ENCODE measurements at regions not wholly inside any gene's neighbourhood (a gene's known extent, or its start where the extent isn't known, plus 50 kb on each side); places are given as distances from the start of the nearest gene placed in this dataset.

DNA sequence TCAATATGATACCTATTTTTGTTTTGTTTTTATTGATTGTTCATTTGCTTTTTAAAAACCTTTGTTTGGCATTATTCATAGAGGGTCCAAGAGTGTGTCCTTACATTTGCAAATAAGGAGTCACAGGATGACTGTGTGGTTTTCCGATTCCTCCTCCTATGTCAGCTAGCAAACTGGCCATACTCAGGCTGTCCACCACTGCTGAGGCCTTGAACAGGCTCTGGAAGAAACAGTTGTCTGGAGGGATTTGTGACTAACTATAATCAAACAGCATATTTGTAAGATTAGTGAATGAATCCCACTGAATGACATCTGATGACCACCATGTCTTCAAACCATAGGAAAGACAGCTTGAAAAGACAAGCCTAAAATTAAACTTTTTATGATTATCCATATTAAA, 423.4 kb upstream of the ATP11B start:
- DNase-seq, result no peak

DNA sequence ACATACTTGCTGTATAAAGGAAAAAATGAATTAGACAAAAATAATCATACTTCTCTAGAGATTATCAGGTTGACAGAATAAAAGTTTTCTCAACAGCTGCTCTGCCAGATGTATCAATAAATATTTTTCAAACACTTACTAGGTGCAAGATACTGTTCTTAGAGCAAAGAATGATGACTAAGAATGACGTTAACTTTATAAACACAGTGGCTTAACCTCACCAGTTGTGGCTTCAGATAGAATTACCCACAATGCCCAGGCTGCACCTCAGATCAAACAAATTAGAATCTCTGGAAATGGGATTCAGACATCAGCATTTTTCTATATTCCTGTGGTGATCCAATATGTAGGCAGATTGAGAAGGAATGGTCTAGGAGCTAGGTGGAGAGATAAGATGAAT, 422.4 kb upstream of the ATP11B start:
- no peak for DNase-seq

DNA sequence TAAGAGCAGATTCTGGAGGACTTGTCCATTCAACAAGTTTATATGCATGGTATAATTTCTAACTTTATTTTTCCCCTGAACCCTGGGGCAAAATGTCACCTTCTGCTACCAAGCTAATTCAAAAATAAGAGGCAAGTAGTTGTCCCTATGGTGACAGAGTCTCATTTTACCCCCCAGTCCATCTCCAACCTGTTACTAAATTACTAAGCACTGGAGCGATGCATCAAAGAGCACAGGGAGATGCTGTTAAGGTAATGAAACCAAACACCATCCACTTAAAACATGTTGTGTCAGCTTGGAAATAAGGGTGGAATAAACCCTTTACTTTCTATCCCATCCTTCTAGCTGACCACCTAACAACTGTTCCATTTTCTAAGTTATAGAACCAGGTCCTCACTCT, 417.4 kb upstream of the ATP11B start:
- no peak for DNase-seq

DNA sequence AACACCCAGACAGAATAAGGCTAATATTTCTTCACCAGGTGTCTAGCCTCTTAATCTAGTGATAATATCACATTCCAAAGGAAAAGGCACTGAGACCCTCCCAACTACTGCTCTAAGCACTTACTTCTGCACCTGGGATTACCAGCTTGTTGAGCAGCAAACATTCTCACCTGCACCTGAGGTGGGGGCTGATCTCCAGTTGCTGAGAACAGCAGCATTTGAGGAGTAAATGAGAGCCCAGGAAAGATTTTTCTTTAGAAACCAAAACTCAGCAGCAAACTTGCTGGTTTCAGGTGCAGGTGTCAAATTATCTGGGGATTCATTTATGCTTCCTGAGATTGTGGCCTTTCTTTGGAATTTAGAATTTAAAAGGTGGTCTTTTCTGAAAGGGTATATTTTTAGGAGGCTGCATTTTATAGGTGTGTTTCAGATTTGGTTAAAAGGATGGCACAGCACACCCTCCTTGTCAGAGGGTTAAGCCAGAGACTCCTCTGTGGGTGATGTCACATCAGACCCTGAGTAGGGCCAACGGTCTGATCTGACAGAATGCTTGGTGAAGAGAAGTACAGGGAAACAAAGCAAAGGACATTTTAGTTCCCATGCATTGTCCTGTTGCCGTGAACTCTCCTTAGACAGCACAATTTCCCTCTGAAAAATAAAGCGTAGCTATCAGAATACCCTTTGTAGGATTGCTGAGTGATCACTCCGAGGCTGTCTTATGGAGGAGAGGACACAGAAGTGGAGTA, 411.0 kb upstream of the ATP11B start:
- DNase-seq, result no peak

DNA sequence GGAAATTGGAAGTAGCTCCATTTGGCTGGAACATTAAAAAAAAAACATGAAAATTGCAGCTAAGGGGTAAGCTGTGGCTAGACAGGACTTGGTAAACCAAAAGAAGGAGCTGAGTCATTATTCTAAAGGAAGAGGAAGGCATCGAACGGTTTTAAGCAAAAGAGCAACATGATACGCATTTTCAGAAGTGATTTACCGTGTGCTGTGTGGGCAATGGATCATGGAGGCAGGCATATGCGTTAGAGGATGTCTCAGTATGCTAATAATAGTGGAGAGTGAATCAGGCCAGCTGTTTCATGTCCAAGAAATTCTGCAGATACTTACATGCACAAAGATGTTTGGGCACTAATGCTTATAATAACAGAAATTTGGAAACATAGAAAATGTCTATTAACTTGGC, 409.1 kb upstream of the ATP11B start:
- DNase-seq, result no peak

DNA sequence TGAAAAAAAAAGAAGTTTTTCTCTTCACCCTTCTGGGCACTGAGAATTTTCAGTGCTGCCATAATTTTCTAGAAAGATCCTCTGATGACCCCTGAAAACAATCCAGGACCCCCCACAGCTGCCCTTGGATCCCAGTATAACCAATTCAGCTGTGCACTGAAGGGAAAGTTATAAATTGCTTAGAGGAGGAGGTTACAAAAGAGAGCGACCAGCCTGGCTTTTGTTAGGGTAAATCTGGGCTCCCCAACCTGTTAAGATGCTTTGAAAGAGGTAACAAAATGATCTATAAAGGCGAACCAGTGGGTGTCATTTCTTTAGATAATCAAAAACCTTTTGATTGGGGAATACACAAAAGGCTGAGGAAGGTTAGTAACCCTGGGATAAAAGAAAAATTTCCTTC, 407.9 kb upstream of the ATP11B start:
- no peak for DNase-seq

- no peak for DNase-seq
Measured at GRCh38 chr3:182388506-182388905, 404.8 kb upstream of the ATP11B start.

GRCh38 chr3:182389071-182389815, 404.1 kb upstream of the ATP11B start:
- no peak for DNase-seq

DNA sequence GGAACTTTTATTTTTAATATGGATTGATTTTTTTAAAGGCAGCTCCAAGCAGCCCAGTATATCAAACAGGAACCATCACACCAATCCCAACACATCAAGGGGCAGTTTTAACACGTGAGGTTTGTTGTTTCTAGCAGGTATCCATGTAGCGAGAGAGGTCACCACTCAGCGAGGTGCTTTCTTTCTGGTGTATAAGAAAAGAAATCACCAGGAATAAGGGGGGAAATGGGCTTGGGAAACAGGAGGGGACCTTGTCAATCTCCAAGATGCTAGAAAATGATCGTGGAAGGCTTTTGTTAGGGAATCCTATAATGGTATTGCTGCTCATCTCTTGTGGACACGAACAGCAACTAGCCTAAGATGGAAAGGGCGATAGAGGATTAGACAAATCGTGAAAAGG, 402.9 kb upstream of the ATP11B start:
- no peak for DNase-seq

DNA sequence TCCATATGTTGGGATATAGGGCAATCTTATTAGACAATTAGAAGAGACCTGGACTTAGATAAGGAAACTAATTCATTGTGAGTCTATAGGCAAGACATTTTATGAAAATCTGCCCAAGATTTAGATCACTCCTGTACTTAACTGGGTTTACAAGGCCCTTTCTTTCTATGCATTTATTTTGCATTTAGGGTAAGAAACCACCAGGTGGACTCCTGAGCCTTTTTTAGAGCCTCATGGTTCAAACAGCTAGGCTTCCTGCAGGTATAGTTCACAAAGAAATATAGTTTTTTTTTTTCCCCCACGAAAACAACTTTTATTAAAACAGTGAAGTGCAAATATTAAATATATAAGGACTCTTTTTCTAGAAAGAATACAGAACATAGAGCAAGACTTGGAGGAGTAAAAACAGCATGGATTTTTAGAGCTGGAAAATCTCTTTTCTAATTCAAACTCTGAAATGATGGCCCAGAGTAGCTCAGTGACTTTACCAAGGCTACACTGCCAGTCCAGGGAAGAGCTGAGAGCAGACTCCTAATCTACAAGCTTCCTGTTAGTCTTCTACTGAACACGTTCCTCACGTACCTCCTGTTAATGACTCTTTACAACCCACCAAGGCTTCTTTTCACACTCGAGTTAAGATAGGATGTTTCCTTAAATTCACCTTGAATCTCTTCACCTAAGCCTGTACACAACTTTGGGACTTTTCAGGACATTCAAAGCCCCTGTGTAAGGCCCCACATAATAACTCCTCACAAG, 400.9 kb upstream of the ATP11B start:
- no peak for DNase-seq

DNA sequence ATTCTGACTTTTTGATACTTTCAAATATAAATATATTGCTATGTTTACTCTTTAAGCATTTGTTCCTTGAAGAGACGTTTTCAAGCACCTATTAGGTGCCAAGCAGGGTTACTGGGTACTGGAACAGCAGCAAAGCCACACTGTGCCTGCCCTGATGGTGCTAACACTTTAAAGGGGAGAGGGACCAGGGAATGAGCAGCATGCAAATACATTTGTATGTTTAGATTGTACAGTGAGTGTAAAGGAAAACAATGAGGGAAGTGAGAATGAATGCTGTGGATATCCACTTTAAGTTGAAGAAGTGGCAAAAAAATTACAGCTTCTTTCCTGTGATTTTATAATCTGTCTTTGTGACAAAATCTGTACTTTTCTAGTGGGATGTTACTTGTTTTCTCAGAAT, 400.2 kb upstream of the ATP11B start:
- DNase-seq, result no peak

DNA sequence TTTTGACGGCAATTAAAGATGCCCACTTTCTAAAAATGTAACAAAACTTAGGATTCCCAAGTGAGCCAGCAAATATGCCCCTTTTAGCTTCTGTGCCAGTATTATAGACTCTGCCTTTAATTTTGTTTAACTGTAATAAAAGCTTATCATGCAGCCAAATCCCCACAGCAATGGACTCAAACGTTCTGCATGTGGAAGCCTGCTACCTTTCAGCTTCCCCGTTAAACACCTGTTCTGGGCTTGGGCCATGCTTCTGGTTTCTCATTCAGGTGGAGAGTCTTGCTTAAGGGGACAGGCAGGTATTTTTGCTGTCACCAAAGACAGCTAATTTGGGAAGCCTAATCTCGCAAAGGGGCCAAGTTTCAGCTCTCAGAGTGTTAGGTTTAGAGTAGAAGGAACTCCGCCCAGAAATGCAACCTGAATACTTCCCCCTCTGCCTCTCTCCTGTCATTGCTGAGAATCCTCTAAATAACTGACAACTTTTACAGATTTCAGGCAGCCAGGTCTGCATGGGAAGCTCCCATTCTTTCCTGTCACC, 399.4 kb upstream of the ATP11B start:
- no peak for DNase-seq

GRCh38 chr3:182397164-182397563, 396.1 kb upstream of the ATP11B start:
- DNase-seq, result no peak

DNA sequence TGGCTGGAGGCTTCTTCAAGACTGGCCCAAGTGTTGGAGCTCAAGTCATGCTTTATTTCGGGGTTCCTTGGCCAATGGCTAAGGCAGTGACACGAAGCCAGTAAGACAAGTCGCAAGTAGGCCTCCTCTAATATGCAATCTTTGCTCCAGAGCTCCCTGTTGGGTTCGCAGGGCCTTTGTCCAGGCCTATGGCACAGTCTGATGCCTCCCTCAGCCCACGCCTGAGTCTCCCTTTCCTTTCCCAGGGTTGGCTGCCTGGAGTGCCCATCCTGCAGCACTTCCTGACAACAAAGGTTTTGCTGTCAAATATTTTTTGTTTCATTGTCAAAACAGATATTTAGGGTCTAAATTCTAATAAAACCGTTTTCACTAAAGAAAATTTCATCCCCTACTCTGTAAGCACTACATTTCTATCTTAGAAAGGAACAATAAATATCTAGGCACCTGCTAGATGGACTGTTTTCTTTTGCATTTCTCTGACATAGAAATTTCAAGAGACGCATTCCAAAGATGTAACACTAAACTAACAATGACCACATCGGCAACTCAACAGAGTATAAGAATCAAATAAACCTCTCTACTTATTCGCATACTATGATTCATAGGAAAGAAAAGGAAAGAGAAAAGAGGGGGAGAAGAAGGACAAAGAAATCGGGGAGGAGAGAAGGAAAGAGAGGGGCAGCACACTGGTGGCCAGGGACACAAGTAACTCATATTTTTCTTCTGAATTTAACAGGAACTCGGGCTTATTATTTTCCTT, 393.1 kb upstream of the ATP11B start:
- DNase-seq, result no peak

DNA sequence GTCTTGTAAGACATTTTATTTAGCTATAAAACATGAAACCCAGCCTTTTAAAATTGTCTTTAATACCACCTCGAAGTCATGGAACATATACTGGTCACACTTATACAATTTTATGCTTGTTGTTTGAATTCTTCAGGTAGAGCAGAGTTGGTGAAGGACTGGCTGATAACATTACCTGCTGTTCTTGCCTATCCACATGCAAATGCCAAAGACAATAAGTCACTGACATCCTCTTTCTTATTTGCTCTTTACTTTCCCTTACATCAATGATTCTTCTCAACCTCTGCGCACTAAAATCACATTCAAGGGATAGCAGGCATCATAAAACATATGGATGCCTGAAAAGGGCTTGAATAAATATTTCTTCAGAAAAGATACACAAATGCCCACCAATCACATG, 392.5 kb upstream of the ATP11B start:
- no peak for DNase-seq

- no peak for DNase-seq
Measured at GRCh38 chr3:182404031-182404430, 389.3 kb upstream of the ATP11B start.

DNA sequence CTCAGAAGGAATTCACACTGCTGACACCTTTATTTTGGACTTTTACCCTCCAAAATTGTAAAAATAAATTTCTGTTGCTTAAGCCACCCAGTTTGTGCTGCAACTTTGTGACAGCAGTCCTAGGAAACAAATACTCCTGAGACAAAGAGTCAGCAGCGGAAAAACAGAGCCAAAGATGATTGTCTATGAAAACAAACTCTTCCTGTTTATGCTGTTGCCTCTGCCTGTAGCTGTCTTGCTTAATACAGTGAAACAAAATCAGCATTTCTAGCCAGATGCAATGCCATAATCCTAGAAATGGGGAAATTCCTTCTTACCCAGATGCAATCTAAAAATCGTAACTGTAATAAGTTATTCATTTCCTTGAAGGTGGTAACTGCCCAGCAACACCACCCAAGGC, 387.5 kb upstream of the ATP11B start:
- DNase-seq, result no peak

DNA sequence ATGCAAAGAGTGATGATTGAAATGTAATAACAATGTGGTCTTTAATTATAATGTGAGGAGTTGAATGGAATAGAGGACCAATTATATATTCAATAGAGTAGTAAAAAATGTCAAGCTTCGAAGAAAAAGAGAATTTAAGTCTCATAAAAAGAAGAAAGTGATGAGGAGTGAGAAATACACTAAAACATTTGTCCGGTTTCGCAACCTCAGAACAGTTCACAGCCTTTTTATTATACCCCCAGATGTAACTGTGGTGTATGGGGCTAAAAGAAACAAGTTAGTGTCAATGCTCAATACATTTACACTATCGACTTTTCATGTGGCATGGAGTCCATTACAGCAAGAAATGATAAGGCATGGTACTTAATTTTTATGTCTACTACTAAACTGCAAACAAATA, 386.5 kb upstream of the ATP11B start:
- no peak for DNase-seq

DNA sequence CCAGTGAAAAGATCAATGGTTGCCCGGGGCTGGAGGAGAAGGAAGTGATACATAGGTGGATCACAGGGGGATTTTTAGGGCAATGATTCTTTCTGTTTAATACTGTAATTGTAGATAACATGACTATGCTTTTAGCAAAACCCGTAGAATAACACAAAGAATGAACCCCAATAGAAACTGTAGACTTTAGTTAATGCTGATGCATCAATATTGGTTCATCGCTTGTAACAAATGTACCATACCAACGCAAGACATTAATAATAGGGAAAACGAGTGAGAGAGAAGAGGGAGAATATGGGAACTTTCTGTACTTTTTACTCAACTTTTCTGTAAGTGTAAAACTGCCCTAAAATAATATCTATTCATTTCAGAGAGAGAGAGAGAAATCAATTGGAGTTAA, 383.3 kb upstream of the ATP11B start:
- DNase-seq, result no peak

- no peak for DNase-seq
Measured at GRCh38 chr3:182412066-182412465, 381.2 kb upstream of the ATP11B start.

- DNase-seq, result no peak
Measured at GRCh38 chr3:182413061-182413460, 380.2 kb upstream of the ATP11B start.

- DNase-seq, result no peak
Measured at GRCh38 chr3:182413682-182414081, 379.6 kb upstream of the ATP11B start.

DNA sequence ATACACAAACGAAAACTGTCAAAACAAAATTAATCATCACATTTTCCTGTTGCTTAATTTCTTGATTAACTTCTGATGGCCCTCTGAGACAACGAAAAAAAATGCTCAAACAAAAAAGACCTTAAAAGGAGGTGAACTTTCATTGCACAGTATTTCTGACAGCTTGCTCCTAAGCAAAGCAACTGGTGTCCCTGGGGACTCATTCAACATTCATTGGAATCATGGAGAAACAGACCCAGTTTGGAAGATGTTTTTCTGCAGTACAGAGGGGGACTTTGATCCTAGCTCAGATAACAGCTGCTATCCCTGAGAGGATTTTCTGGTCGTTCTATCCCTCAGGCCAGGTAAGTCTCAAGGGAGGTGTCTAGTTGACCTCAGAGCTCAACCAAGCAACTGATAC, 378.7 kb upstream of the ATP11B start:
- DNase-seq, result no peak
